Skin of body (tissue), 2 donors: ENCODE measurements at regions not wholly inside any gene's neighbourhood (a gene's known extent, or its start where the extent isn't known, plus 50 kb on each side); places are given as distances from the start of the nearest gene placed in this dataset. TPM values are rescaled to one million over a fixed set of nuclear protein-coding genes. Genes with fewer than 3 reads are reported as not detected.

Source experiments
- DNase-seq: peaks from one replicate; lab custom pipeline; 2025; lab: John Stamatoyannopoulos, UW
- small RNA-seq: library from RNA; depleted of rRNA; stranded (forward); fragments of <200 nt; gene quantifications from one replicate; pipeline ENCODE3, GENCODE V24; 2014; ENCODE audit warnings: low replicate concordance

DNA sequence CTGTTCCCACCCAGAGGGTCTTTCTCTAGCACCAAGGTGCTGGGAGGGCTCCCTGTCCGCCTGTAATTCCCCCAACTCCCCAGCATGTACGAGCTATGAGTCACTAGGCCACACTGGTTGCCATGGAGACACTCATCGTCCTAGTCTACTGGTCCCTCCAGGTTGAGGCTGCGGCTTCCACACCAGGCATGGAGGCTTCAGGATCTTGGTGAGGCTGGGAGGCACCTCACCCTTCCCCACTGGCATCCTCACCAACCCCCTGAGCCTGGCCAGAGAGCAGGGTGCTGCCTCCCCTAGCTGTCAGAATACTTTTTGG lies 75.6 kb upstream of the KAZN start:
- peak; percentile 36 for DNase-seq

DNA sequence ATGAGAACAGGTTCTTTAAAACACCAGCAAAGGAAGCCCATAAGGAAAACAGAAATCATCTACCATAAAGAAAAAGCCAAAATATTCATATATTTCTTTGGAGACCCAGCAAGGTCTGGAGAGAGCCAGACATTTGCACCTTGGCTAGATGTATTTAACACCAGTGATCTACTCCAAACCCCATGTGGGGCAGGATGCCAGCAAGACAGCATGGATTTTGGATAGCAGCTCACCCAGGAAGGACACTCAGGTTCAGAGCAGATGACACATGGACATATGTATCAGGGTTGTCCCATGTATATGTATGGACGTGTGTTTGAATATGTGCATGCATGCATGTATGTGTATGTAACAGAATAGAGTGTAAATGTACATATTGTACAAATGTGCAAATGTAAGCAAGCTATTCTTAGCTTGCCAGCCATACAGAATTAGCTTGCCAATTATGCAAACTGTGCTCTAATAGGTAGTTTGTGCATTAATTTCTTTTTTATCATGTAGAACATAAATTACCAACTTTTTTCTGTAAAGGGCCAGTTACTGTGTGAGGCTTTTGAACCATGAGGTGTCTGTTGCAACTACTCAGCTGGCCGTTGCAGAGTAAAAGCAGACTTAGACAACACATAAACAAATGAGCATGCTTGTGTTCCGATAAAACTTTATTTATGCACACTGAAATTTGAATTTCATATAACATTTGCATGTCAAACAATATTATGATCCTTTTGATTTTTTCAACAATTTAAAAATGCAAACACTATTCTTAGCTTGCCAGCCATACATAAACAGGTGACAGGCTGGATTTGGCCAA lies 73.5 kb upstream of the KAZN start:
- no peak for DNase-seq

DNA sequence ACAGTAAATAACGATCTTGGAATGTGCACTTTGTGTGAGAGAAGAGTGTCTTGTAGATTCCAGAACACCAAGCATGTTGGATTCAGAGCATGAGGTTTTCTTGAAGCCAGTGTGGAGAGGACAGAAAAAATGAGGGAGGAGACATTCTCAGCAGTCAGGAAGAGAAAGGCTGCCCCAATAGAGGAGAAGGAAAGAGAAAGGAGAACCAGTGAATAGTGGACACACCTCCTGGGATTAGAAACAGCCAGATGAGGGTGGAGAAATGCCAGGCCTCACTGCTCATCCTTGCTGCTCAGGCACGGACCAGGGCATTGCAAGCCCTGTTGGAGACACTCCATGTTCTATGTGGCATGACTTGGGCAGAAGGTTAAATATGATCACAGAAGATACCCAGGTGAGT lies 69.0 kb upstream of the KAZN start:
- DNase-seq = no peak

DNA sequence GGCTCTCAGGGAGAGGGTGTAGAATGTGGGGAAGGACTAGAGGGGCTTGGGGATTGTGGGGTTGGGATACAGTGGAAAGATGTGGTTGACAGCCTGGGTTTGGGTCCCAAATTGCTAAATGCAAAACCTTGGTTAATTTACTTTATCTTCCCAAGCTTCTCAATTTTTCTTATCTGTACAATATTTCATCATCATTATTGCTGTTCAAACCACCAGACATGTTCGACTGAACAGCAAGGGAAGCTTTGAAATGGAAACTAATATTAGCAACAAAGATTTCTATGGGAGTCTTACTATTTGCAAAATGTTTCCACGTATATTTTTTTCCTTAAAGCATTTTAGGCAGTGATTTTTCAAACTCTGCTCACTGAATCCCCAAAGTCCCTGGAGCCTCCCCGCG lies 67.0 kb upstream of the KAZN start:
- no peak for DNase-seq

DNA sequence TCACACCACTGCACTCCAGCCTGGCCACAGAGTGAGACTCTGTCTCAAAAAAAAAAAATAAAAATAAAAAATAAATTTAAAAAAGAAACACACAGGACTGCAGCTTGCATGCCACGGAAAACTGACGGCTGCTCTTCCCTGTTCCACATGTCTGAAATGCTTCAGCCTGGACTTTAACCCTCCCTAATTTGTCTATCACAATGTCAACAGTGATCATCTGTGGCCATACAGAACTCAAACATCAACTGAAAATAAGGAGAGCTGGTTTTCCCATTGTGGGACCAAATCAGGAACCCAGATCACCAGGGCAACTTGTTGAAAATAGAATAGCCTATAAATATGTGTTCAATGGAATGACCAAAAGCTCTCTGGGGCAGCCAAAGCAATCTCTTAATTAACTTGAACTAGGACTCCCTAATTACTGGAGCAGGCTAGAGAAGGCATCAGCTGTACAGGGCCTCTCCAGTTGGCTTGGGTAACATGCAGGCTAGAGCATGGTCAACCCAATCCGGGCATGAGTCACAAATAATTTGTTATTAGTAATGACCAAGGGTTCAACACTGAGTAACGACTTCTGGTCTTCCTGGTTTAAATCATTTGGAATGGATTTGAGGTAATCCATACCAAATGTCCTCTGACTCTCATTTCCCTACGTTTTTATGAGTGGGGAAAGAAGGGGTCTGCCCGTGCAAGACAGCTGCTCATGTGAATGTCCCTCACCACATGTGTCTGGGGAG lies 62.7 kb upstream of the KAZN start:
- DNase-seq = no peak

DNA sequence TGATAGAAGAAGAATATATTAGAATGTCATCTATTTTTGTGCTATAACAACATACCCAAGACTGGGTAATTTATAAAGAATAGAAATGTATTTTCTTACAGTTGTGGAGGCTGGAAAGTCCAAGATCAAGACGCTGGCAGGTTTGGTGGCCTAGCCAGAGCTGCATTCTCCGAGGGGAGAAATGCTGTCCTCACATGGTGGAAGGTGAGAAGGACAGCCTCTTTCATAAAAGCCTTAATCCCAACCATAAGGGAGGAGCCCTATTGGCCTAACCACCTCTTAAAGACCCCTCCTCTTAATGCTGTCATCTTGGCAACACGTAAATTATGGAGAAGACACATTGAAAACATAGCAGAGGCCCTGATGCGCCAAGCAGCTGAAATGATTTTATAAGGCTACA lies 60.1 kb upstream of the KAZN start:
- DNase-seq = no peak

DNA sequence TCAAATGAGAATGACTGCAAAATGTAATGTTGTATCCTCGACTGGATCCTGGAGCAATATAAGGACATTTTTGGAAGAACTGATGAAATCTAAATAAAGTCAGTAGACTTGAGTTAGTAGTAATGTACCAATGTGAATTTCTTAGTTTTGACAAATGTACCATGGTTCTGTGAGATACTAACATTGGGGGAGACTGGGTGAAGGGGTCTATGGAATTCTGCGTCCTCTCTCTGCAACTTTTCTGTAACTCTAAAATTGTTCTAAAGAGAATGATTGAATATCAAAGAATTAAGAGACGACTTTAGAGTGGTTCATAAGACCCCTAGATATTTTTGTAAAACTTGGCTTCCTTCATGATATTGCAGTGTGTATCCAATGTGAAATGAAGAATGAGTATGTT lies 59.2 kb upstream of the KAZN start:
- DNase-seq = no peak

DNA sequence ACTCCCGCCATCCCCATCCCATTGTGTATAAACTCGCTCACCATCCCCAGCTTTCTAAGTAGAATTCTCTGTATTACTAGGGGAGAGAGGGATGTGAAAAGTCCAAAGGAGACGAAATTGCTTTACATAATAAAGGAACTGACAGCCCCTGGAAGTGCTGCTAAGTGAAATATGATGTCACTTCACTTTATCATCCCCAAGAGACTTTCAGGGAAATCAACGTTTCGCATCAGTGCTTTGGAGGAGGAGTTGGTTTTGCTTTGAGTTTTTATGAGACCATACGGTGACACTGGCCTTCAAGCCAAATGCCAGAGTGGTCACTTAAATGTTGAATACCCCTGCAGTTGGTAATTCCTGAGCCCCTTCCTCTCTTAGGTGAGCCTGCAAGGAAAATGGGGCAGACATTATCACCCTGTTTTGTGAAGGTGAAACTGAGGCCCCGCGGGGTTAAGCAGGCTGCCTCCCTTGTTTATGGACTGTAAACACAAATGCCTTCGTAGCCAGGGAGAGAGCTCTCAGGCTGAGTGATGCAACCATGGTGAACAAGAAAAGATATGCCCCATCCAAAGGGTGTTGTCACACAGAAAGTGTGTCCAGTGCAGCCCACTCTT lies 58.4 kb upstream of the KAZN start:
- no peak for DNase-seq

DNA sequence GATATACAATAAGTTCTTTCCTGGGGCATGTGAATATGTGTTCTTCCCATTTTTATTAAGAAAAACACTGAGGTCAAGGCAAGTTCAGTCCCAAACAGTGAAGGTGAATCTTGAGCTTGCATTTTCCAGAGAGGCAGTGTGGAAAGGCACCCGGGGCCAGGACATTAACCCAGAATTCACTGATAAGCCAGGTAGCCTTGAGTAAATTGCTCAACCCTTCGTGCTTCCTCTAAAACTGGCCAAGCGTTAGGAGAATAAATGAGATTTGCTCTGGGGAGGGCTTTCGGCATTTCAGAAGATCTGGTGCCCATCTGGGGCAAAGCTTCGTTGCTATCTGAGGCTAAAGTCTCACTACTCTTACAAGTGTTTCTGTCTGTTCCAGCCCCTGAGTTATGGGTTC lies 57.1 kb upstream of the KAZN start:
- DNase-seq = no peak

DNA sequence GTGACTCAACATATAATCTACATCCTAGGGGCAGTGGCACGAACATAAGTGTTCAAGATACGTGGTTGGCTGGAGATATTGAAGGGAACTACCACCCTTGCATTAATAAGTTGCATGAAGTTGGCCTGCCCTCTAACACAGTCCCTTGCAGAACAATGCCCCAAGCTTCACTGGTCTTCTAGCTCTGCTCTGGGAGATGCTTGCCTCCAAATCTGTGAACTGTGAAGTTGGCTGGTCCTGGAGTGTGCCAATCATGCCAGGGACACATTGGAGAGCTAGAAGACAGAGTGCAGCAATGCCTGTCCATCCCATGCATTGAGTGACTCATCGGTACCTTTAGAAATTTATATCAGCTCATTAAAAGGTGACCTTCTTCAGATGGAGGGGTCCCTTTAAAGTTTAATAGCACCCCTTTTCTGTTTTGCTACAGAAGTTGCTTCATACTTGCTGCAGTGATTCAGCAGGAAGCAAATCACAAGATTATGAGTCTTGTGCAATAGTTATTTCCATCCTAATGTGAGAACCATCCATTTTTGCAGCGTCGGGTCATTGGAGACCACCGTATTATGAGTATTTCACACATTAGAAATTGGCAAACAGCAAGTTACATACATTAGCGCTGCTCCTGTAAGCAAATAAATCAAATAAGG lies 55.2 kb upstream of the KAZN start:
- DNase-seq = no peak

DNA sequence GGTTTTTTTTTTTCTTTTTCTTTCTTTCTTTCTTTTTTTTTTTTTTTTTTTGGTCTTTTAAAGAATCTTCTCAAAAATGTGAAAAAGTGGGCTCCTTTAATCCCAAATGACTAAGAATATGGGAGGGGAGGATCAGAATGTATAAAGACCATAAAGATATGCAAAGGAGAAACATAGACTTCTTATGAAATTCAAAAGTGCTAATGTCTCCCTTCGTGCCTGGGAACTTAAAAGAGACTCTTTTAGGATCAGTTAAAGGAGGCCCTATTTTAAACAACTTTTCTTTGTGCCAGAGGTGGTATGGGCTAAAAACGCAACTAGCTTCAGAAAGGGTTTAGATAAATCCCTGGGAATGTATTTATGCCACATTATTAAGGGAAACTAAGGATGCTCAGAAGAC lies 54.2 kb upstream of the KAZN start:
- no peak for DNase-seq

DNA sequence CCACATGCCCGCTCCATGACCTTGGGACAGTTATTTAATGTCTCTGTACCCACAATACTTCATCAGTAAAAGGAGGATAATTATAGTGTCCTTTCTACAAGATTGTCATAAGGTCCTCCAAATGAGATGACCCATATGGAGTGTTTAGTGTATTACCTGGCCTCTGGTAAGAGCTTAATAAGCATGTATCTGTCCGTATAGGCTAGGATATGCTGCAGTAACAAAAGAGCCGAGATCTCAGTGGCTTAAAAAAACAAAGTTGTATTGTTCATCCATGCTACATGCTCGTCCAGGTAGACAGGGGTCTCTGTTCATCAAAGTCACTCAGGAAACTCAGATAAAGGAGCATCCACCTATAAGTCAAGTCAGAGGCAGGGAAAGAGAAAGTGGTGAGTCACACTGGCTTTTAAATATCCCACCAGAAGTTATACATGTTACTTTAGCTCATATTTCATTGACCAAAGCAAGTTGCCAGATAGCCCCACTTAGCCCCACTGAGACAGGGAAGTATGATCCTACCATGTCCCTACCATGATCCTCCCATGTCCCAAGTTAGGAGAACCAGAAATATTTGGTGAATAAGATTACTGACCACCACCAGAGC lies 53.0 kb upstream of the KAZN start:
- DNase-seq = no peak

DNA sequence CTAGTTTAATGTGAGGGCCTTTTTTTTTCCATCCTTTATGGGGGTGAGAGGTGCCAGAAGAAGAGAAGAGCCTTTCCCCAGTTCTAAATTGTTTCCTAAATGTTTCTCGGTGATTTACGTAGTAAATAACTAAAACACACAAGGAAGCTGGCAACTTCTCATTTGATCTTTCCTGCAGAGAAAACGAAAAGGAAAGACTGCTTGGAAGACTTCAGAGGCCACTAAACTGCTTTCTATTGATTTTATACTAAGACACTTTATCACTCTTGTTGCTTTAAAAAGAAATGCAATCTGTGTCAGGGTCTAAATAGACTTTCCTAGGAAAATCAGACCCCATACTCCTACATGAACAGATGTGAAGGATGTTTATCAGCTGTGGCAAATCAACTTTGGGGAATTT lies 52.1 kb upstream of the KAZN start:
- no peak for DNase-seq

Small RNA genes lying in the stretch of these regions (small RNA-seq; reads per million reads assigned to genes)
- gene RNU6-1265P = not detected
